HCEC 1CT (cell line): ENCODE measurements at regions not wholly inside any gene's neighbourhood (a gene's known extent, or its start where the extent isn't known, plus 50 kb on each side); places are given as distances from the start of the nearest gene placed in this dataset.
"Not testable (repeated sequence)": the region's sequence is repeated elsewhere in the genome, so short reads cannot be mapped to it uniquely, and the experiment has no call there.

ENCODE experiments used
- DNase-seq: peaks from one replicate; pipeline ENCODE4 v3.0.0-alpha.2; 2017

DNA sequence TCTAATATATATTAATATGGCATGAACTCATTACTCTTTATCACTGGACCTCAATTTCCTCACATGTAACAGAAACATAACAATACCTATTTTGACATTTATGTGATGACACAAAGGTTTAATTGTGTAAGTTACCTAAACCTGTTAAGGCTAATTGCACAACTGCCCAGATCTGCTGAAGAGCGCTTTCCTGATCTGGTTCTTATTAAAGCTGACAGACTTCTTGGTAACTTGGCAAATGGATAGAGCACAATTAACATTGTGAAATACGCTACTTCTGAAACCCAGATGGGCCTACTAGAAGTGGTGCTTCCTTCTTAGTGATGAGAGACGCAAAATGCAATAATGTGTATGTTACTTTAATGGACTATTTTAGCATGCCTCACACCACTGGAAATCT, 1767.2 kb upstream of the RAG2 start:
- no peak for DNase-seq

DNA sequence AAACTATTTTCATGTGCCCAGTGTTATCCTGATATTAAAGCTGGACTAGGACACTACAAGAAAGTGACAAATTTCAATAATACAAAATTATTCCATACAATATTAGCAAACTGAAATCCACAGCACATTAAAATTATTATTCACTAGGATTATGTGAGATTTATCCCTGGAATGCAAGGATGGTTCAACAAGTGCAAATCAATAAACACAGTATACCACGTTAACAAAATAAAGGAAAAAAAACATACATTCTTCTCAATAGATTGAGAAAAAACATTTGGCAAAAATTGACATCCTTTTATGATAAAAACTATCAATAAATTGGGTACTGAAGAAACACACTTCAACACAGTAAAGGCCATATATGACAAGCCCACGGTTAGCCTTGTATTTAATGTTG, 1758.2 kb upstream of the RAG2 start:
- no peak for DNase-seq

DNA sequence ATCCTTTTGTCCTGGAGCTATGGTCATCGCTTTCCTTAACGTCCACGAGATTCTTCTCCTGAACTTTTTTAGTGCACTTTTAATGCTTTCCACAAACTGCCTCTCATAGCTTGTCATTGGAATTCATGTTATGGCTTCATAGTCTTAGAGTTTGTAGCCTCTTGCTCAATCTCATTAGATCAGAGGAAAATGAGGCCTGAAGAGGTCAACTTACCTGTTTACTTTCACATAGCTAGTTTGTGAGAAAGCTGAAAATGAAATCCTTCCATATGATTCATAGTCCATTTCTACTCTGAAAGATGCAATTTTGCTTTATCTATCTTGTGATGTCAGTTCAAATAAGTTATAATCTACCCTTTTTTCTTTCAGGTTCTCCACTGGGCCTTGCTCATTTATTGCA, 1747.2 kb upstream of the RAG2 start:
- DNase-seq, result no peak

DNA sequence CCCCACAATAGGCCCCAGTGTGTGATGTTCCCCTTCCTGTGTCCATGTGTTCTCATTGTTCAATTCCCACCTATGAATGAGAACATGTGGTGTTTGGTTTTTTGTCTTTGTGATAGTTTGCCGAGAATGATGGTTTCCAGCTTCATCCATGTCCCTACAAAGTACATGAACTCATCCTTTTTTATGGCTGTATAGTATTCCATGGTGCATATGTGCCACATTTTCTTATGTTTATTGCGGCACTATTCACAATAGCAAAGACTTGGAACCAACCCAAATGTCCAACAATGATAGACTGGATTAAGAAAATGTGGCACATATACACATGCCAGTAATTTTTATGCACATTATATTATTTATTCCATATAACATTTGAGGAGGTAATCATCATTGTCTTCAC, 1743.6 kb upstream of the RAG2 start:
- not testable (repeated sequence) for DNase-seq

DNA sequence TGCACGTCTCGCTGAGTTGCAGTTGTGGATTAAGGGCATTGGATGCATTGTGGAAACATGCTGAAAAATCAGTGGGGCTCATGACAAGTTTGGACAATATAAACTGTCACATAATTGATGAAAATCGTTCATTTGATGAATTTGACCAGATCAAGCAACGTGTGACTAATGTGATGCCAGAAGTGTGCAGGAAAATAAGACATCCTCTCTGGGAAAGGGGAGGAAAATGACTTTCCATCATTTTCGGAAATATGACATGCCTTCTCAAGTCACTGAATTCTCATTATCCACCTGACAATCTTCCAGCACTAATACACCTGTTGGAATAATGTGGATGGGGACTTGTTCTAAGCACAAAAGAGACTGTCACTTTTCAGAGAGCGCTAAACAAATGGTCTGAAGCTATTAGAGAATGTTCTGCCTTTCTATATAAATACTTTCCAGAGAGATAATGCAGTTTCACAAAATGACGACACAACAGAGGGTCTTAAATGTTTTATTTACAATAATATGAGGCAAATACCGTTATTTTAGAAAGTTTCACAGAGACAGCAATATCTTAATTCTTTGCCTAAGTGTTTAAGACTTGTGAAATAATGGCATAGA, 1741.9 kb upstream of the RAG2 start:
- DNase-seq, result no peak

DNA sequence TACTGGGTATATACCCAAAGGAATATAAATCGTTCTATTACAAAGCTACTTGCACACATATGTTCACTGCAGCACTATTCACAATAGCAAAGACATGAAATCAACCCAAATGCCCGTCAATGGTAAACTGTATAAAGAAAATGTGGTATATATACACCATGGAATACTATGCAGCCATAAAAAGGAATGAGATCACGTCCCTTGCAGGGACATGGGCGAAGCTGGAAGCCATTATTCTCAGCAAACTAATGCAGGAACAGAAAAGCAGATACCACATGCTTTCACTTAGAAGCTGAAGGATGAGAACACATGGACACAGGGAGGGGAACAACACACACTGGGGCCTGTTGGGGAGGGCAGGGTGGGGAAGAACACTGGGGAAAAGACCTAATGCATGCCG, 1740.0 kb upstream of the RAG2 start:
- DNase-seq, result not testable (repeated sequence)

DNA sequence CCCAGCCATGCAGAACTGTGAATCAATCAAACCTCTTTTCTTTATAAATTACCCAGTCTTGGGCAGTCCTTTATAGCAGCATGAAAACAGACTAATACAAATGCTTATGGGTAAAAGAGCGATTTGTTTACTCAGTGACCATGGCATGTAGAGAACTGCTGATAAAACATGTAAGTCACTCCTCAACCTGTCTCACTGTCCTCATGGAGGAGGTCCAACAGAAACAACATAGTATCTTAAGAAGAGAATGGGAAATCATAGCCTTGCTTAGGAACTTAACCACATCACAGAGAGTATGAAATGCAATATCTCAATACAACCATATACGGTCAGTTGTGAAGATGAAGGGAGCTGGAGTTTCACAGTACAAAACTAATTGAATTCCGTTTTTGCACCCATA, 1734.0 kb upstream of the RAG2 start:
- DNase-seq, result no peak

DNA sequence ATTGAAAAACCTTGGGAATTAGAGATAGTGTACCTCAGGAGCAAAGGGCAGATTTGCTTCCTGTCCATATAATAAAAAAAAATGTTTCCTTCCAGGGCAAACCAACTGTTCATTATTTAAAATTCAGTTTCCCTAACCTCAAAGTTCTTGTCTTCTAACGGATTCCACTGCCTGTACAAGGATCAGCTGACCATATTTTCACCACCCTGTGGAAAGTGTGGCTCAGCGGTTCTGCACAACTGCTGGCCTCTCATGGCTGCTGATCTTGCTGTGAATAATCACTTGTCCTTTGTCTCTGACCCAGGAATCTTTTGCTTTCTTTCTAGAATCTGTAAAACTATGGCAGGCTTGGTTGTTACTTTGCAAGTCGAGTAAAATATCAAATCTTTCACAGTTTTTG, 1732.5 kb upstream of the RAG2 start:
- DNase-seq, result no peak

DNA sequence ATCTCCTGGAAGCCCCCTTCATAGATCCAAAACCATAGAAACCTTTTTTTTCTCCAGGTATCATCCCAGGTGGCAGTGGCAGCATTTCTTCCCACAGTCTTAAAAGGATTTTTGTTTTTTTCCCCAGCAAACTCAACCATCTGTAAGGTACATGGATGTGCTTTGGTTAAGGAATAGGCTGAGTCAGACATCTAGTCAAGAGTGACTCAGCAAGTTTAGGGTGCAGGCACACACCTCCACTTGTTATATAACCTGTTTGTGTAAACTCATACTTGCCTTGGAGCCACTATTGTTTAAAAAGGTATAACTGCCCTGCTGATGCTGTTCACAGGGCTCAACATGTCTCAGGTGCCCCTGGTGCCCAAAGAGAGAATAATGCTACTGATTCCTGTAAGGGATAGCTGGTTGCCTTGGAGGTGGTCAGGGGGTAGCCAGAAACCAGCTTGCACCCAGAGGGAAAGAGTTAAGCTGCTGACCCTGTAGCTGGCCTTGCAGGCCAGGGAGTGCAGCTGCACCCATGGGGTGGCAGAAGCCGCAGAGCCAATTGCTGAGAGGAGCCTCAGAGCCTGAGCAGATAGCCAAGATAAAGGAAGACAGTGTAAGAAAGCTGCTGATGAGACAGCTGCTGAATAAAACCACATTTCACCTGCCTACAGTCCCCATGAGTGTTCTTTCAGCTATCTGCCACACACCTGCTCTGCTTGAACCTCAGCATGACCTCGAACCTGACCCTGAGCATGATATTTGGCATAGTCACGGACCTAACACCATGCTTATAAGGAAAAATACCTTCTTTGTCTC, 1726.1 kb upstream of the RAG2 start:
- DNase-seq, result no peak

DNA sequence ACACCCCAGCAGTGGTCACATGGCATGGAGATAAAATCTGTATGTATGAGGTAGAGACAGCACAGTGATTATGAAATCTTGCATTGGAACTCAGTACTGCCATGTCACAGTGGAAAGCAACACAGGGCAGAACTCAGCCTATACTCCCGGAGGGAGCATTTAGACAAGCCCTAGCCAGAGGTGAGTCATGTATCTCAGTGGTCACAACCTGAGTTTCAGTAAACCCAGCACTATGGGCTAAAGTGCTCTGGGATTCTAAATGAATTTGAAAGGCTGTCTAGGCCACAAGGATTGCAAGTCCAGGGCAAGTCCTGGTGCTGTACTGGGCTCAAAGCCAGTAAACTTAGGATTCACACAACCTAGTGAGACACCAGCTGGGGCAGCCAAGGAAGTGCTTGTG, 1717.1 kb upstream of the RAG2 start:
- no peak for DNase-seq

DNA sequence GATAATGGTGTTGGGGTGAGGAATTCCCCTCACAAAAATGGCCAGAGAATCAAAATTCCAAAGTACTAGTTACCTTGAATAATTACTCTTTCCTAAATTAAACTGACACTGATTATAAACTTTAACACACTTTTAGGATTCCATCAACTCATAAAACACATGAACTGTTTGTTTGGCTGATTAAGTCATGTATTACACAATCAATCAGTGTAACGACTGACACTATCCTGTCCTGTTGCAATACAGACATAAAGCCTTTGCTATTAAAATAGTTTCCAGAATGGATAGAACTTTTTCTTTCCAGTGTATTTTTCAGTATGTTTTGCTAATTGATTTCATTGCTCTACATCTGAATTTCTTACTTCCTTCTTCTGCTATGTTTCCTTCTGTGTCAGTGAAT, 1709.4 kb upstream of the RAG2 start:
- no peak for DNase-seq

DNA sequence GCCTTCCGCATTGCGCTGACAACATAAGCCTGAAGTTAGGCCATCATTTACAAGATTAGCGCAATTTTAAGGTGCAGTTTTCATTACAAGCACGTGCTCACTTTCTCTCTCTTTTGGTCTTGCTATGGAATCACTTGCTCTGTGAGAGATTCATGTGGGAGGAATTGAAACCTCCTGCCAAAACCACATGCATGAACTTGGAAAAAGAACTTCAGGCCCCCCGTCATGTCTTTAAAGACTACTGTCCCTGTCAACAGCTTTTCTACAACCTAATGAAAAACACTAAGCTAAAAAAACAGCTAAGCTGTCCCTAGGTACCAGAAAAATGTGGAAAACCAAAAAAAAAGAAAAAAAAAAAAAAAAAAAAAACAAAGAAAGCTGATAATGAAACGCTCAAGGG, 1707.6 kb upstream of the RAG2 start:
- no peak for DNase-seq

DNA sequence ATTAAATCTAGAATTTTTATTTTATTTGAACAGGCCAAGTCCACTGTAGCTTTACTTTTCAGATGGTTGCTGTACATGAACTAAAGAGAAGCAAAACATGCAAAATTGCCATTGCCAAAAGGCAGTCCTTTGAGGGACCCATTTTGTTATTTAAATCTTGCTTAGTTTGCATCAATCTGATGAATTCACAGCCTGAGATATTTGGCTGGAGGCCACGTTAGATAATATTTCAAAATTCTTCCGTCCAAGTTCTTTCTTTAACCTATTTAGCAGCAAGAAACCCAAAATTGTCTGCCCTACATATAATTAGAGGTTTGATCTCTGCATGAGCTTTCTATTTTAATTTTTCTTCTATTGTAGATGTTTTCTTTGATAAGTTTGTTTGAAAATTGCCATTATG, 1706.9 kb upstream of the RAG2 start:
- DNase-seq, result no peak

DNA sequence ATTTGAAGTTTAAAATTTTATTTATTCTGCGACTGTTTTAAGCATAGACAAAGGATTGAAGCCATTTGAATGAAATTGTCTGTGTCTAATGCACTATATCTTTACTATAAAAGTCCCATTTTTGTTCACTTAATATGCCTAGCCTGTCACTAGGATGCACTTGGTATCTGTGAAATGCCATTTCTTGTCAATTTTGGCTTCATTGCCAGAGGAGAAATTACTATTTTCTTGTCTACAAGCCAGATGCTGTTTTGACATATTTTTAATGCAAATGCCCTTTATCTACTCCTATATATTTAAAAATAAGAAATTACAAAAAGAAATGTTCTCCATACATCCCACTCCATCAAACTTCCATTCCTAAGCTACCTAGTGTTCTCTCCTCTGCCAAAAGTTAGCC, 1704.5 kb upstream of the RAG2 start:
- DNase-seq, result no peak

DNA sequence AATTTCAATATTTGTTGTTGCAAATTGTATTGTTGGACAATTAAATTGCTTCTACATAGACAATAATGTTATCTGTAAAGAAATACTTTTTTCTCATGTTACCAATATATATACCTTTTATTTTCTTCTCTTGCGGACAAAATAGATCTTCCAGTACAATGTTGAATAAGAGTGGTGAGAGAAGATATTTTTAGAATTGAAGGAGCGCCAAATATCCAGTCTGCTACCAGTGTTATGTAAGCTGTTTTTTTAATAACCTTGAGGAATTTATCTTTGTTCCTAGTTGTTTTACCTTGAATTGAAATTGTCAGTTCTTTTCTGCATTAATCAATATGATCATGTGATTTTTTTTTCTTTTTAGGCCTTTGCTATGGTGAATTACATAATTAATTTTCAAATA, 1702.5 kb upstream of the RAG2 start:
- no peak for DNase-seq

DNA sequence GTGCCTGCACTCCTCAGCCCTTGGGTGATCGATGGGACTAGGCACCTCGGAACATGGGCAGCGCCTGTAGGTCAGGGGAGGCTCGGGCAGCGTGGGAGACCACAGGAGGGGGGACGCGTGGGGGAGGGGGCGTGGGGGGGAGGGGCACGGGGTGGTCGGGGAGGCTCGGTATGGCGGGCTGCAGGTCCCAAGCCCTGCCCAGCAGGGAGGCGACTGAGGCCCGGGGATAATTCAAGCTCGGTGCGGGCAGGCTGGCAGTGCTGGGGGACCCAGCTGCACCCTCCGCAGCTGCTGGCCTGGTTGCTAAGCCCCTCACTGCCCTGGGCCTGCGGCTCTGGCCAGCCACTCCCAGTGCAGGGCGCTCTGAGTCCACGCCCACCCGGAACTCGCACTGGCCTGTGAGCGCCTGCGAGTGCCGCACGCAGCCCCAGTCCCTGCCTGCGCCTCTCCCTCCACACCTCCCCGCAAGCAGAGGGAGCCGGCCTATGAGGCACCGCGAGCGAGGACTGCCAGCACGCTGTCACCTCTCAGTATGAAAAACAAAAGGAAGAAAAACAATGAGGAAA, 1698.3 kb upstream of the RAG2 start:
- DNase-seq, result no peak

DNA sequence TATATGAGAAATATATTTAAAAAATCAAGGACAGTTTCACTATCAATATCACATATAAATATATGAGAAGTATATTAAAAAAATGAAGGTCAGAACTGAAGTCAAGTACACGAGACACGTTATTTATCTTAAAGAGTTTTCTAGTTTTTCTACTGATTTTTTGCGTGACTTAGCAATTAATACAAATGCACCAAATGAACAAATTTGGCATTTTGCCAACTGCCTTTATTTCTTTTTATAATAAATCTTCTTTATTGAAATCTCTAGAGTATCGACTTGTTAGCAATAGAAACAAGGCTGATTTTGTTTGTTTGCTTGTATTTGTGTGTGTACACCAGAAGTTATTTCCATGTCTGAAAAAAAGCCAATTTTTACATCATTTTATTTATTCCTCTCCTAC, 1684.7 kb upstream of the RAG2 start:
- no peak for DNase-seq

DNA sequence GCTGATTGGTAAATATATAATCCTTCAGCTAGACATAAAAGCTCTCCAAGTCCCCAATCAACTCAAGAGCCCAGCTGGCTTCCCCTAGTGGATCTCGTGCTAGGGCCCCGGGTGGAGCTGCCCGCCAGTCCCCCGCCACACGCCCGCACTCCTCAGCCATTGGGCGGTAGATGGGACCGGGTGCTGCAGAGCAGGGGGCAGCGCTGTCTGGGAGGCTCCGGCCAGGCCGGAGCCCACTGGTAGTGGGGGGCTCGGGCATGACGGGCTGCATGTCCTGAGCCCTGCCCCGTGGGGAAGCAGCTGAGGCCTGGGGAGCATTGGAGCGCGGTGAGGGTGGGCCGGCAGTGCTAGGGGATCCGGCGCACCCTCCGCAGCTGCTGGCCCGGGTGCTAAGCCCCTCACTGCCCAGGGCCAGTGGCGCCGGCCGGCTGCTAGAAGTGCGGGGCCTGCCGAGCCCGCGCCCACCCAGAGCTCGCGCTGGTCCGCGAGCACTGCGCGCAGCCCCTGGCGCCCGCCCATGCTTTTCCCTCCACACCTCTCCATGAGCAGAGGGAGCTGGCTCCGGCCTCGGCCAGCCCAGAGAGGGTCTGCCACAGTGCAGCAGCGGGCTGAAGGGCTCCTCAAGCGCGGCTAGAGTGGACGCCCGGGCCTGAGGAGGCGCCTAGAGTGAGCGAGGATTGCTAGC, 1680.6 kb upstream of the RAG2 start:
- no peak for DNase-seq

DNA sequence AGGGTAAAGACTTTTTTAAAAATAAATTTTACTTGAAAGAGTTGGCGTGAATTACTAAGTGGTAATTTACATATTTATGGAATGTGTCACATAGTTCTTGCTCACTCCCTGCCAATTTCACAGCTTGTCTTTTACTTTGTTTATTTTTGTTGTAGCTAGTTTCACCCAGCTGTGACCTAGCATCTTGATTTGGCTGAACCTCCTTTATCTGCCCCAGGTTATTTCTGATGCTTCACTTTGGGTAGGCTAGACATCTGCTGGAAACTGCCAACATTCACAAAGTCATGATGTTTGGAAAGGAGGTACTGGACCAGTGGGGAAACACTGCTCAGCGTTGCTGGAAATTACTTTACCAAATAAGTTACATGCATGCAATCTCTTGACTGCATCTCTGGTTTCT, 1676.0 kb upstream of the RAG2 start:
- DNase-seq, result no peak

DNA sequence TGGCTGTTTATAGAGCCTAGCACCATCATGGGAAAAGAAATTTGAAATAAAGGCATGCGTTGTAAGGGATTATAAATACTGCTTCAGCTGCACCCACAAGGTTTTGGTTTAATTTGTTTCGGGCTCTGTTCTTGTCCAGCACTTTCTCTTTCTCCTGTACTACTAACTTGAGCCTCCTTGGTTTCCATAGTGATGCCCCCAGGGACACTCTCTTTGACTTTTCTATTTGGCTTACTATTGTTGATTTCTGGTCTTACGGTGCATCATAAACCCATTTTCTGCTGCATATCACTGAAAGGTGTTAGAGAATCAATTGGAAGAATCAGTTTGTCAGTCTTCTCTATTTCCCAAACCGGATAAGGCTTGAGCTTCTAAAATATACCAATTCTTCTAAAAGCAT, 1674.3 kb upstream of the RAG2 start:
- DNase-seq, result no peak

DNA sequence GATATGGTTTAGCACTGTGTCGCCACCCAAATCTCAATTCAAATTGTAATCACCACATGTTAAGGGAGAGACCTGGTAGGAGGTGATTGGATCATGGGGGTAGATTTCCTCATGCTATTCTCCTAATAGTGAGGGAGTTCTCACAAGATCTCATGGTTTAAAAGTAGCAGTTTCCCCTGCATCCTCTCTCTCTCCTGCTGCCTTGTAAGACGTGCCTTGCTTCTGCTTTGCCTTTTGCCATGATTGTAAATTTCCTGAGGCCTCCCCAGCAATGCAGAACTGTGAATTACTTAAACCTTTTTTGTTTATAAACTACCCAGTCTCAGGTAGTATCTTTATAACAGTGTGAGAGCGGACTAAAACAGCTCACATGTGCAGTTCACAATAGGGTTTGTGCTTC, 1668.7 kb upstream of the RAG2 start:
- no peak for DNase-seq

DNA sequence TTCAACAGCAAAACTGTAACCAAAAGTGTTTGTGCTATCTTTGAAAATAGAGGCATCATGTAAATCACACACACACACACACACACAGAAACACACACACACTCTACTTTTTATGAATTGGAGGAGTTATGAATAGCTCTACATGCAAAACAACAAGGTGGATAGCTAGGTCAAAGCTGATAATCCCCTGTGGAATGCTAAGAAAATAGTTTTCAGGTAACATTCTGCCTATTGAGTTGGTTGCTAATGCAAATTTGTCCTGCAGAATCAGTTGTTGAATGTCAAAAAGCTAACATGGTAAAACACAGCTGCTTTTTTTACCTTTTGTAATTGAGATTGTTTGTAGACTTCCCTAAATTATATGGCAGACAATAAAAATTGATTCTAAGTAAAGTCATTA, 1658.4 kb upstream of the RAG2 start:
- DNase-seq, result no peak

DNA sequence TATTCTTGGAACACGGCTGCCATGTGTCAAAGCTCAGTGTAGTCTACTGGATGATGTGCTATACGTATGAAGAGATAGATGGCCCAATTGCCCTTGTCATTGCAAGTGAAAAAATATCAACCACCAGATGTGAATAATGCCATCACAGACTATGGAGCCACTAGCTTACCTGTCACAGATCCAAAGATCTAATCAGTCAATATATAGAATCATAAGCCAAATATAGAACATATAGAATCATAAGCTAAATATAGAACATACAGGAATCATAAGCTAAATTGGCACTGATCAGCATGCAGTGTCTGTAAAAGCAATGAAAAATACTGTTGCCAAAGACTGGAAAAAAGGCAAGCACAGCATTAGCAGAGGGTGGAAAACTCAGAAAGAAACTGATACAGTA, 1656.9 kb upstream of the RAG2 start:
- DNase-seq, result no peak

DNA sequence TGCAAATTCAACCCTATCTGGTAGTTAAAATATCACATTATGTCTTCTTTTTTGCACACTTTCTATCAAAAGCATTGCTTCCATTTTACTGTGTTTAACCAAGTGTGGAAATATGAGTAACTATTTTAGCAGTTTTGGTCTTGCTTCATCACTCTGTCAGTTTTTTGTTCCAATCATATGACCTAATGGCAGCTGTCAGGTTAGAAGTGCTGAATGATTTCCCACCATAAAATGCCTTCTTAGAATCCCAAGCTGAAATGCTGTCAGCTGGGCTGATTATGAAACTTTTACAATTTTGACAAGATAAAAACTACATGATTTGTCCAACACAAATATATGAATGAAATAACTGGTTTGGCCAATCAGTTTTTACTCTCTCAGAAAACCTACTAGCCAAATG, 1654.6 kb upstream of the RAG2 start:
- DNase-seq, result no peak
